ENCODE measurements at regions not wholly inside any gene's neighbourhood (a gene's known extent, or its start where the extent isn't known, plus 50 kb on each side); places are given as distances from the start of the nearest gene placed in this dataset.

DNA sequence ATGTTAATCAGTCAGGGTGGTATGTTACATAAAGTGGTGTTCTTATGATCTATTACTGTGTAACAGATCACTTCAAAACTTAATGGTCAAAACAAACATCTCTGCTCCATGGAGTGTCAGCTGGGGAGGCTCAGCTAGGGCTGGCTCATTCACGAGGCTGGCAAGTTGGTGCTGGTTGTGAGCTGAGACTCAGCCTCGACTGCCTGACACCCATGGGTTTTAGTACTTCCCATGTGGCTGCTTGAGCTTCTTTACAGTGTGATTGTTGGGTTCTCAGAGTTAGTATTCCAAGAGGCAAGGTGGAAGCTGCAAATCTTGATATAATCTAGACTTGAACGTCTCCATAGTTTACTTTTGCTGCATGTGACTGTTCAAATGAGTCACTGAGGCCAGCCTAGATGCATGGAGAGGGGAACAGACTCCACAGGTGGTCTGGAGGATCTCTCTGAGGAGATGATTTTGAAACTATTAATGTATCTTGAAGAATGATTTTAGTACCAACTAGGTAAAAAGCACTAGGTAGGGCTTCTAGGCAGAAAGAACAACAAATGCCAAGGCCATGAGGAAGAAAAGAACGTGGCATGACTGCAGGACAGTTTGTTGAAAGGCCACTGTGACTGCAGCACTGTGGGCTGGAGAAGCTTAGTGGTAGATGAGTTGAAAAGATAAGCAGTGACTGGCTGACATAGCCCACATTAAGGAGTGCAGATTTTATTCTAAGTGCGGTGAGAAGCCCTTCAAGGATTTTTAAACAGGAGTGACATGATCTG, 281.1 kb upstream of the PROK2 start:
- no peak for TF ChIP-seq RCOR1 (IDR thresholded peaks at IDR 0.05; ENCODE audit: low read length)
- TF ChIP-seq NFIC (IDR thresholded peaks at IDR 0.05; ENCODE audit: borderline replicate concordance), result no peak
- TF ChIP-seq FOXJ3 (CRISPR knock-in tag; IDR thresholded peaks at IDR 0.05), result no peak
- TF ChIP-seq TEAD4 (IDR thresholded peaks at IDR 0.05; ENCODE audit: borderline replicate concordance, insufficient read depth), result no peak
- no peak for TF ChIP-seq JUND (IDR thresholded peaks at IDR 0.05)
- TF ChIP-seq, protein P1, sequence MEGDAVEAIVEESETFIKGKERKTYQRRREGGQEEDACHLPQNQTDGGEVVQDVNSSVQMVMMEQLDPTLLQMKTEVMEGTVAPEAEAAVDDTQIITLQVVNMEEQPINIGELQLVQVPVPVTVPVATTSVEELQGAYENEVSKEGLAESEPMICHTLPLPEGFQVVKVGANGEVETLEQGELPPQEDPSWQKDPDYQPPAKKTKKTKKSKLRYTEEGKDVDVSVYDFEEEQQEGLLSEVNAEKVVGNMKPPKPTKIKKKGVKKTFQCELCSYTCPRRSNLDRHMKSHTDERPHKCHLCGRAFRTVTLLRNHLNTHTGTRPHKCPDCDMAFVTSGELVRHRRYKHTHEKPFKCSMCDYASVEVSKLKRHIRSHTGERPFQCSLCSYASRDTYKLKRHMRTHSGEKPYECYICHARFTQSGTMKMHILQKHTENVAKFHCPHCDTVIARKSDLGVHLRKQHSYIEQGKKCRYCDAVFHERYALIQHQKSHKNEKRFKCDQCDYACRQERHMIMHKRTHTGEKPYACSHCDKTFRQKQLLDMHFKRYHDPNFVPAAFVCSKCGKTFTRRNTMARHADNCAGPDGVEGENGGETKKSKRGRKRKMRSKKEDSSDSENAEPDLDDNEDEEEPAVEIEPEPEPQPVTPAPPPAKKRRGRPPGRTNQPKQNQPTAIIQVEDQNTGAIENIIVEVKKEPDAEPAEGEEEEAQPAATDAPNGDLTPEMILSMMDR (IDR thresholded peaks at IDR 0.05), result no peak
- no peak for TF ChIP-seq POLR2AphosphoS5 (IDR thresholded peaks at IDR 0.05; ENCODE audit: low read depth, low read length)
- TF ChIP-seq, protein P2, sequence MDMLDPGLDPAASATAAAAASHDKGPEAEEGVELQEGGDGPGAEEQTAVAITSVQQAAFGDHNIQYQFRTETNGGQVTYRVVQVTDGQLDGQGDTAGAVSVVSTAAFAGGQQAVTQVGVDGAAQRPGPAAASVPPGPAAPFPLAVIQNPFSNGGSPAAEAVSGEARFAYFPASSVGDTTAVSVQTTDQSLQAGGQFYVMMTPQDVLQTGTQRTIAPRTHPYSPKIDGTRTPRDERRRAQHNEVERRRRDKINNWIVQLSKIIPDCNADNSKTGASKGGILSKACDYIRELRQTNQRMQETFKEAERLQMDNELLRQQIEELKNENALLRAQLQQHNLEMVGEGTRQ (IDR thresholded peaks at IDR 0.05; ENCODE audit: borderline replicate concordance, low read depth, low read length), result no peak
- no peak for TF ChIP-seq RXRA (IDR thresholded peaks at IDR 0.05; ENCODE audit: borderline replicate concordance, low read depth)
- no peak for TF ChIP-seq RFX5 (IDR thresholded peaks at IDR 0.05; ENCODE audit: low read length)
- no peak for TF ChIP-seq RAD21 (IDR thresholded peaks at IDR 0.05; ENCODE audit: low read length)
- TF ChIP-seq, protein P3, sequence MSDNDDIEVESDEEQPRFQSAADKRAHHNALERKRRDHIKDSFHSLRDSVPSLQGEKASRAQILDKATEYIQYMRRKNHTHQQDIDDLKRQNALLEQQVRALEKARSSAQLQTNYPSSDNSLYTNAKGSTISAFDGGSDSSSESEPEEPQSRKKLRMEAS (IDR thresholded peaks at IDR 0.05; ENCODE audit: low read depth), result no peak
- TF ChIP-seq YY1 (IDR thresholded peaks at IDR 0.05; ENCODE audit: low read depth), result no peak
